Body of pancreas (tissue), 4 donors: ENCODE measurements at regions not wholly inside any gene's neighbourhood (a gene's known extent, or its start where the extent isn't known, plus 50 kb on each side); places are given as distances from the start of the nearest gene placed in this dataset.

Experiments used
- ATAC-seq: fragments of 150-250 bp; one replicate; pipeline ENCODE4 v1.9.1; 2016
- DNase-seq, 4 donors: peaks; one replicate each; pipeline ENCODE4 v3.0.0-alpha.2; 2019
- H3K27ac ChIP-seq, 4 donors: fragments of 200-600 bp; sonication (generic); 1 replicate in 3 of 4; 2 replicates in 1 of 4; pipeline versions ENCODE4 v1.5.1 to v1.6.1; 2016 to 2019; ENCODE audit warnings: mild to moderate bottlenecking in 1 of 4, mixed read lengths in 1 of 4, moderate library complexity in 1 of 4
- H3K27me3 ChIP-seq, 2 donors: fragments of 200-600 bp; sonication (generic); one replicate each; pipeline ENCODE4 v1.6.0; 2016; ENCODE audit warnings: mild to moderate bottlenecking in 1 of 2
- H3K36me3 ChIP-seq, 2 donors: fragments of 200-600 bp; sonication (generic); replicated peaks in 1 of 2; 2 replicates each; pipeline ENCODE4 v1.5.1; 2016; ENCODE audit warnings: low read depth in 2 of 2; ENCODE audit not compliant: insufficient read depth in 1 of 2
- H3K4me1 ChIP-seq: fragments of 200-600 bp; sonication (generic); one replicate; pipeline ENCODE4 v1.6.0; 2016
- H3K4me3 ChIP-seq, 2 donors: fragments of 200-600 bp; sonication (generic); 1 replicate in 1 of 2; 2 replicates in 1 of 2; pipeline ENCODE4 v1.5.1; 2016 to 2019
- H3K9me3 ChIP-seq, 3 donors: fragments of 200-600 bp; sonication (generic); 1 replicate in 2 of 3; 2 replicates in 1 of 3; pipeline ENCODE4 v1.5.1; 2016
- CTCF ChIP-seq, 7 experiments: fragments of 450-650 bp in 4 of 7; fragments of 200-600 bp in 3 of 7; sonication (generic) in 3 of 7; IDR thresholded peaks; one replicate each; pipeline ENCODE4 v1.5.1; 2016 to 2019; ENCODE audit warnings: antibody characterized with exemption in 7 of 7
- POLR2A ChIP-seq, 3 donors: fragments of 450-650 bp; IDR thresholded peaks; one replicate each; pipeline ENCODE4 v1.6.1; 2016; ENCODE audit warnings: antibody characterized with exemption in 3 of 3, mild to moderate bottlenecking in 2 of 3
- WGBS, 2 donors: methylation state at CpG; one replicate each; pipeline ENCODE4 v1.1.5; 2017; 5-methylcytosine and 5-hydroxymethylcytosine counted together
- intact Hi-C: fragments of 100-400 bp; cut with DNase I; formaldehyde crosslinking; loops from one replicate; pipeline ENCODE4 v1.15.1; 2023

- DNase-seq (no peak), ATAC-seq (no peak)
- 77 to 96% methylated on average over 3 of the region's 3 CpGs for WGBS, 2 donors
- no peaks in the 10 kb centered on the region for H3K27me3 ChIP-seq
- no peak overlapping the region for H3K4me3 ChIP-seq
- no peaks in the 10 kb centered on the region for H3K4me1 ChIP-seq
- no peak overlapping the region for H3K27ac ChIP-seq
- intact Hi-C loops = no loop called here
- no peak for TF ChIP-seq CTCF (IDR thresholded peaks at IDR 0.05)
- no peak for TF ChIP-seq POLR2A (IDR thresholded peaks at IDR 0.05)
- H3K36me3 ChIP-seq = no peaks in the 10 kb centered on the region
- no peaks in the 10 kb centered on the region for H3K9me3 ChIP-seq
These were observed 98.7 kb downstream of the QPCT start for GRCh38 chr2:37443082-37443481.

GRCh38 chr2:37447446-37447845, 103.0 kb downstream of the QPCT start:
- ATAC-seq (no peak), DNase-seq (no peak)
- Histone ChIP-seq H3K9me3 (no peaks in the 10 kb centered on the region), H3K4me3 (no peak overlapping the region), H3K27me3 (no peaks in the 10 kb centered on the region), H3K36me3 (no peaks in the 10 kb centered on the region), H3K27ac (no peak overlapping the region), H3K4me1 (no peaks in the 10 kb centered on the region)
- TF ChIP-seq POLR2A (IDR thresholded peaks at IDR 0.05) (no peak), CTCF (IDR thresholded peaks at IDR 0.05) (no peak)
- intact Hi-C loops = no loop called here
- WGBS, 2 donors = 55 to 61% methylated on average over 3 of the region's 3 CpGs

- ATAC-seq (no peak), DNase-seq (no peak)
- H3K4me1 ChIP-seq = no peaks in the 10 kb centered on the region
- no peaks in the 10 kb centered on the region for H3K9me3 ChIP-seq
- no peaks in the 10 kb centered on the region for H3K36me3 ChIP-seq
- H3K4me3 ChIP-seq = no peak overlapping the region
- TF ChIP-seq POLR2A (IDR thresholded peaks at IDR 0.05) = no peak
- no peak overlapping the region for H3K27ac ChIP-seq
- no peaks in the 10 kb centered on the region for H3K27me3 ChIP-seq
- intact Hi-C loops = no loop called here
- 72 to 73% methylated on average over 3 of the region's 3 CpGs for WGBS, 2 donors
These were observed 104.1 kb downstream of the QPCT start for GRCh38 chr2:37448342-37449120.

GRCh38 chr2:37449761-37450296, 105.4 kb downstream of the QPCT start:
- H3K9me3 ChIP-seq = no peaks in the 10 kb centered on the region
- no peak overlapping the region for H3K4me3 ChIP-seq
- no peaks in the 10 kb centered on the region for H3K36me3 ChIP-seq
- H3K27ac ChIP-seq = no peak overlapping the region
- 48 to 53% methylated on average over 8 of the region's 8 CpGs for WGBS, 2 donors
- intact Hi-C loops = no loop called here
- DNase-seq (no peak), ATAC-seq (no peak)
- H3K4me1 ChIP-seq = no peaks in the 10 kb centered on the region
- H3K27me3 ChIP-seq = no peaks in the 10 kb centered on the region
- TF ChIP-seq CTCF (IDR thresholded peaks at IDR 0.05) (no peak), POLR2A (IDR thresholded peaks at IDR 0.05) (no peak)

GRCh38 chr2:37453027-37453426, 108.6 kb downstream of the QPCT start:
- no peak for TF ChIP-seq CTCF (IDR thresholded peaks at IDR 0.05)
- TF ChIP-seq POLR2A (IDR thresholded peaks at IDR 0.05) = no peak
- no peaks in the 10 kb centered on the region for H3K36me3 ChIP-seq

More at GRCh38 chr2:37453027-37453426, 108.6 kb downstream of the QPCT start:
- ATAC-seq (no peak), DNase-seq (no peak)
- intact Hi-C loops = no loop called here
- WGBS, 2 donors = 55 to 64% methylated on average over 2 of the region's 2 CpGs
- Histone ChIP-seq H3K4me3 (no peak overlapping the region), H3K4me1 (no peaks in the 10 kb centered on the region), H3K27ac (no peak overlapping the region), H3K27me3 (no peaks in the 10 kb centered on the region), H3K9me3 (no peaks in the 10 kb centered on the region)
